ENCODE measurements at regions not wholly inside any gene's neighbourhood (a gene's known extent, or its start where the extent isn't known, plus 50 kb on each side); places are given as distances from the start of the nearest gene placed in this dataset.
A peak's percentile ranks its signal among the peaks of the same experiment; 100 is the strongest.
"Not testable (repeated sequence)": the region's sequence is repeated elsewhere in the genome, so short reads cannot be mapped to it uniquely, and the experiment has no call there.

DNA sequence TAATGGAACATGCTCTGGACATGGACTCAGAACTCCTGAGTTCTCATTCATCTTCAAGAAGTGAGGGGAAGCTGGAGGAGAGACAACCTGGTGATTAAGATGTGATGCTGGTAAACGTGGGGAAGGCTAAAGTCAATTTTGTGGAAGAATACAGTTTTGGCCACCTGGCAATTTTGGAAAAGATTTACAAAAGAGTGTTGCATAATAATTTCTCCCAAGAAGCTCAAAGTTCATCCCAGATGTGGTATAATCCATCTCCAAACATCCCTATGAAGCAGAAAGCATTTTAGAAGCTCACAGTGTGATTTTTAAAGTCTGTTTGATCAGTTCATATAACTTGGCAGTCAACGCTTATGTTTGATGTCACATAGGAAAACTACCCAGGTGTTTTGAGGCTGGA, 208.7 kb downstream of the LMX1A start:
- DNase-seq = no peak

DNA sequence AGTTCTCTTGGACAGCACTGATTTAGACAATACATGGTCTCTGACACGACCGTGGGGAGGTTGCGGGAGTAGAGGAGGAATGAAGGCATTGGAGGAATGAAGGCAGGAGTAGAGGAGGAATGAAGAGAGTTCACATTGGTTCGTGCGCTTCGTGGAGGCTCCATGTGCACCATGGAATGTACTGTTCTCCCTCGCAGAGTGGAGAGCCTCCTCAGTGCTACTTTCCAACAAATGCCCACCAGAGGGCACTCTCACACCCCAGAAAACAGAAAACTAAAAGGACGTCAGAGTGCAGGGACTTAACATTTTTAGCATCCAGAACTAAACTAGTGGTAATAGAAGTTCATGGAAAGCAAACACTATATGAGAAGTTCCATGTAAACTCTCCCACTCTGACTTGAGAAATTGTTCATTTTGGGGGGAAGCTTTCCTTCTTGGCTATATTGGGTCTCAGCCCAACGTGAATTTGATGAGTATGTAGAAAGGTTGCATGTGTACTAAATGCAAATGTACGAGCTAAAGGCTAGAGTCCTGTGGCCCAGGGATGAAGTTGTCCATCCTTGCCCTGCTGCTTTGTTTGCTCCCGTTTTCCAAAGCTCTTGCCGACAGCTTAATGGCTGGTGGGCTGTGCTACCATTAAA, 211.6 kb downstream of the LMX1A start:
- DNase-seq = peak; percentile 69

DNA sequence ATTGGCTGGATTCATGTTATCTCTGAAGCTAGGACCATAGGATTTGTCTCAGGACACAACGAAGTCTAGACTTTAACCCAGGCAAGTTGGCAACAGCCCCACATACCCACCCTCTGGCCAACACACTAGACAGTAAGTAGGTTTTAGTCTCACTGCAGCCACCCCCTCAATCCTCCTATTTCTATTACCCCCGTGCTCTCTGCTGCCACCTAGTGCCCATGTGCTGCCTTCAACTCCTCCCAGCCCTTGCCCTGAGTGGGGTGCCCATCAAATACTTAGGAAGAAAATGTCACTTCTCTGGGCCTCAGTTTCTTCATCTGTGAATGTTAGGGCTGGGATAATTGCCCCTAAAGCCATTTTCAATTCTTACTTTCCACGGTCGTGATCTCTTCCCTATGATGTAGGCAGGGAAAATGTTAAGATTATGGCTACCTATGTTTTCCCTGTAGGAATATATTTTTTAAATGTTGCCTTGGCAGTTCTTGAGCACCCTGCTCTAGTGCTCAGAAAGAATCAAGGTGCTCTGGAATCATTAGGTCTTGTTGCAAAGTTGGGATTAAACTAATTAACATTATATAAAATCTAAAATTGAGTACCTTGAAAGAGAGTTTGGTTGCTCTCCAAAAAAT, 213.0 kb downstream of the LMX1A start:
- DNase-seq = no peak

DNA sequence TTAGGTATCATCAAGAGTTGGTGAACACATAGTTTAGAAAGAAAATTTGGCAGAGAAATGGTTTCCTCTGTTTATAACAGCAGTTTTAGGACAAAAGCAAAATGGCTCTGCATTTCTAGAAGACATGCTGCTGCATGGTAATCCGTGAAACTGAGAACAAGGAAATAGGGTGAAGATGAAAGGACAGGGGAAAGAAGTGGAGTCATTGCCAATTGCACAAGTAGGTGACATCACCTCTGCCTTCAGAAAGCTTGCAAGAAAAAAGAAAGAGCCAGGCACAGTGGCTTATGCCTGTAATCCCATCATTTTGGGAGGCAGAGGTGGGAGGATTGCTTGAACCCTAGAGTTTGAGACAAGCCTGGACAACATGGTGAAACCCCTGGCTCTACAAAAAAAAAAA, 217.6 kb downstream of the LMX1A start:
- no peak for DNase-seq

DNA sequence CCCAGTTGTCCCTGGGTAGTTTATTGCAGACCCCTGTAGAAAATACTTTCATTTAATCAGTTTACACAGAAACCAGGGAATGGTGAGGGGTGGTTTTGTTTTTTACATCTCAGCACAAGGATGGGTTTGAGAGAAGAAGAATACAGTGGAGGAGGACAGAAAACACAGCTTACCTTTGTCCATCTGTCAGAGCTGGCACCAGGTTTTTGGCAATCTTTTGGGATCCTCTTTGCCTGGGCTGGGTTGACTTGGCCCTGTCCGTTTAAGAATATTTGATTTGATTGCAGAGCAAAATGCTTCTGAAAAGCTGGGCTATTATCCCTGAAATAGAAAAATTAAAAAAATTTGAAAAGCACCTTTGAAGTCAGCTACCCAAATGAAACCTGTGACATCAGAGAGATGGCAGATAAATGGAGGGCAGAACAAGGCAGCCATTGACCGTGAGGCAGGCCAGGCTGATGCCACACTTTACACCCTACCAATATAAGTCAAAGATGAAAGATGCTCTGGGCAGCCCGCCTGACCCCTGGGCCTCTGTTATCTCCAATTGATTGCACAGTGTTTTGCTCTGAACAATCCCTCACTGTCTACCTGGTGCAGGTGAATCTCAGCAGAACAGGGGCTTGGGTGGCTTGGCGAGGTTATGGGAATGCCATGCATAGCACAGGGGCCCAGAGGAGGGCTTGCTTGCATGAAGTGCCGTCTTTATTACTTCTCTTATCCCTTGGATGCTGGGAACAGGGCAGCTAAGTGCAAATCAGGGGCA, 218.8 kb downstream of the LMX1A start:
- no peak for DNase-seq

DNA sequence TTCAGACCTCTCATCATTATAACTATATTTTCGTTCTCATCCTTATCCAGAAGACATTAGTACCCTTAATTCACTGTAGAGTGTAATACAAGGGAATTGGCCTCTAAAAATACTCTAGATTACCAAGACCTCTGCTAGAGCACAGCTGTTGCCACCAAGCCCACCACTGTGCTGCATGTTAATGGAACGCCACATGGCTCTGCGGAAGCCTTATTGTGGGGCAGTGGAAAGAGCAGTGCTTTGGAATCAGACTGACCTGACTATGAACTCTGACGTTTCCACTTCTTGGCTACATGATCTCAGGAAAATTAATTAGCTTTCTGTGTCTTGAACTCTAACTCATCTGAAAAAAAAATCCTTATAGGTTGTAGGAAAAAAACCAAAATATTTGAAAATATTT, 222.1 kb downstream of the LMX1A start:
- DNase-seq = no peak

DNA sequence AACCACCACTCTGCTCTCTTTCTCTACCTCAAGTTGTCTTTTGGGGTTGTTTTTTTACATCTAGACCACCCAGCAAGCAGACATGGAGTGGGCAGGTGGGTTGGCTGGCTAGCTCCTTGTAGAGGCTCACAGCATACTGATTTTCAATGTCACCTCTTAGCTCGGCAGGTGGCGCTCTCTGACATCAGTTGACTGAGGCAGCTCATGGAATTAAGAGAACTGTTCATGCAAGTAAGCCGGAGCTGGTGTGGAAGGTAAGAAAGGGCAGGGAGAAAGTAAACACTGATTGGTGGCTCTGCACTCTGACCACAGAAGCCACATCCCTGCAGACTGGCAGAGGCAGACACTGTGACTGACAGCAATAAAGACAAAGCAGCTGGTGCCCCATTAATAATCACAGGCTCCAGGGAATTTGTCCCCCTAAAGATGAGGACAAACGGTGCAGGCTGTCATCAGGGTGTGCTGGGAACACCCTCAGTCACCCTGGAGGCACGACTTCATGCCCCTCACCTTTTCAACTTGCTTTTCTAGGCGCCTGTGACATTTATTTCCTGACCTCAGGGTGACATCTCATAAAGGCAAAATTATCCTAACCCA, 226.8 kb downstream of the LMX1A start:
- DNase-seq = no peak

DNA sequence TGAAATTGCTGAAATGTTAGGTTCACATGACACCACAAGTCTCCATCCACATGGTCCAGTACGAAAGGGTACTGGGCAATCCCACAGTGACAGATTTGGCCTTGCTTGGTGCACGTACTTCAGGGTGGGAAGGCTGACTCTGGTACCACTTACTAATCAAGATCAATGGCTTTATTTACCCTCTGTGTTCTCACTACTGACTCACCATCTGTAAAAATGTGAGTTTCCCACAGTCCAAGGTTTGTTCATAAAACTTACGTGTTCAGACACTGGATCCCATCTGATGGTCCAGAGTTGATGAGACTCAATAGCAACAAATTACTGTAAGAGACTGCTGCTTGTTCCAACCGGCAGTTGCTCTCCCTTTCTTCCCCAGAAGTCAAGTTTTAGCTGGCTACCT, 231.7 kb downstream of the LMX1A start:
- DNase-seq = no peak

DNA sequence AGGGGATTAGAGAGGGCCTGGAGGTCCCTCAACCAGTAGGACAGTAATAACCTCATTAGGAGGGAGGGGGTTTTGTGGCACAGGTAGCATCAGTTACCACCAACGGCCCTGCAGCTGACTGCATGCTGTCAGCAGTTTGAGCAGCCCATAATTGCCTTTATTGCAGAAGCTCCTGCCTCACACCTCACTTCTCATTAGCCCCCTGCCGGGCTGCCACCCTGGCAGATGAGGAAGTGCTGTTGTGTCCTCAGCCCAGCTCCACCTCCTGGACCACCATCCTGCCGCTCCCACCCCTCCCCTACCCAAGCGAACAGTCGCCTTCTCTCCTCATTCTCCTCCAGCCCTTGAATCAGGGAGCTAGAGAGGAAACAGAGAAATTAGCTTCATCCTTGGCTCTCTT, 237.4 kb downstream of the LMX1A start:
- DNase-seq = no peak

DNA sequence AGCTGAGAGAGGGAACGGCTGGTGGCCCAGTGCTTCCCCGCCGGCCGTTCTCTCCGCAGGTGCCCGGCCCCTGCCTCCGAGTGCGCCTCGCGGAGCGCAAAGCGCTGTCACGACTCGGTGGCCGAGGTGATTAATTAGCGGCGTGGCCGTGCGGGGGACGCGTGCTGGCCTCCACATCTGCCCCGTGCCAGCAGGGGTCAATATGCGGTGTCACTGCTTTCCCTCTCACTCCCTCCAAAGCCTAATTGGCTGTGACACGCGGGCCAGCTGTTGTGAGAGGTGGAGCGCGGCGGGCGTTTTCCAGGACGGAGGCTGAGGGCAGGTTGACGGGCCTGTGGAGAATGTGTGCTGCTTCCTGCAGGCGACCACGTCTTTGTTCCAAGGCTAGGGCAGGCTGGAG, 239.0 kb downstream of the LMX1A start:
- DNase-seq = no peak

DNA sequence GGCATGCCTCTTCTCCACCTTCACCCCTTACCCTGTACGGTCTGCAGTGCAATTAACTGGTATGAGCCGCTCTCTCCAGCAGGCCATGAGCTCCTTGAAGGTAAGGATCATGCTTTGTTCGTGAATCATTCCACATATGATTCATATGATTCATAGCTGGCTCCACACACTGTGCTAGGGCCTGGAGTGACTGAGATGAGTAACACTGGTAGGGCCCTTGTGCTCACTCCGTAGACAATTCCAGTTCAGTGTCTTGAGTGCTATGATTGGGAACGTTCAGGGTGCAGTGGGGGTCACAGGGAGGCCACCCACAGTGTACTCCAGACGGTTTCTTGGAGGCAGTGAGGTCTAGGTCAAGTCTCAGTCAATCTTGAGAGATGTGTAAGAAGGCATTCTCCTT, 239.8 kb downstream of the LMX1A start:
- no peak for DNase-seq

DNA sequence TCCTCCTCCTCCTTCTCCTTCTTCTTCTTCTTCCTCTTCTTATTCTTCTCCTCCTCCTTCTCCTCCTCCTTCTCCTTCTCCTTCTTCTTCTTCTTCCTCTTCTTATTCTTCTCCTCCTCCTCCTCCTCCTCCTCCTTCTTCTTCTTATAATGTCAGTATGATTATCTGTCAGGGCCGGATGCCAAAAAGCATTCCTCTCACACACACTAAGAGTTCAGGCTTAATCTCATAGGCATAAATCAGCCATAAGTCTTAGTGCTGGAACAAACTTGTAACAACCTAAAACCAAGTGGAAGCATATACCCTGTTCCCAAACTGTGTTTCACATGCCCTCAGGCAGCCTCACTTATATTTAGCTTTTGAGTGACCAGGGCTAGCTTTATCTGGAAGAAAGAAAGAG, 240.3 kb downstream of the LMX1A start:
- DNase-seq = no peak

DNA sequence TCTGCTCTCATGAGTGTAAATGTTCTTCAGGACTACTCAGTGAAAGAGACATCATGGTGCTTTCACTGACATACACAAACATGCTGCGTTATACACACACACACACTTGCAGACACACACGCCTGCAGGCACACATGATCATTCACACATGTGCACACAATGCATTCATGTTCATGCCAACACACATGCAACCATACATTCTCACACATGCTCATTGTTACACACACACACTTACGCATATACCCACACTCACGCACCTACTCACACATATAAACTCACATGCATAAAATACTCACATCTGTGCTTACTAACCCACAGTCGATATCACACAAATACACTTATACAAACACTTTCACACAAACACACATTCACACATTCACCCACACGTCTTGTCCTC, 241.6 kb downstream of the LMX1A start:
- DNase-seq = no peak

DNA sequence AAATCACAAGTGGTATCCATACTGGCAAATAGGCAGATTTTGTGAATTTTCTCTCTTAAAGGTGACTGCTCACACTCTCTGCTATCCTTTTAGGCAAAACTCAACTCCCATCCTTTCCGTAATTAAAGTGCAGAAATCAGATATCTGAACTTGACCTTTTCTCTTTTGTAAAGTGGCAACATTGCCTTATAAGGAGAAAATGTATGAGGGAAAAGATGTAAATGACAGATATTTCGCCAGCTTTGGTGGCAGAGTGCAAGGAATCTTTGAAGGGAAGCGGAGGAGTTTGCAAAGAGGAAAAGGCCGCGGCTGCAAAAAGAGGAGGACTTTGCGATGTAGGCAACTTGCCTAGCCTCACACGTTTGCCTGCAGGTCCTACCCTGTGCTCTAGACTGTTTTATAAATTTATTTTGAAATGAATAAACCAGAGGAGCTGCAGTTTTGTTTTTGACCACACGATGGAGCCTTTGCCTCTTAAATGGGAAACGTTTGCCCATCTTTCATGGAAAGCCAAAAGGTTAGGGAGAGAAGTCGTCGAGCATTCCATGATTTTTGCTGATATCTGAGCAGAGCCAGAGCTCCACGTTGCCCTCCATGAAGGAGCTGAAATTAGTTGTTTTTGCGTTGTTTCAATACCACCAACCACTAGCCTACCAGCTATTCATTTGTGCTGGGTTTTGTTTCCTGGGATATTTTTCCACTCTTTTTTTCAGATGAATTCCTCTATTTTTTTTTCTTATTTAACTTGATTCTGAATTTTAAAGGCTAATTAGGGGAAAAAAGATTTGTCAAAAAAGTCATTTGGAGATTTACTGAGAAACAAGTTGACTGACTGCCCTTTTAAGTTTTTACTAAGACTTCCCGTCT, 242.3 kb downstream of the LMX1A start:
- no peak for DNase-seq

DNA sequence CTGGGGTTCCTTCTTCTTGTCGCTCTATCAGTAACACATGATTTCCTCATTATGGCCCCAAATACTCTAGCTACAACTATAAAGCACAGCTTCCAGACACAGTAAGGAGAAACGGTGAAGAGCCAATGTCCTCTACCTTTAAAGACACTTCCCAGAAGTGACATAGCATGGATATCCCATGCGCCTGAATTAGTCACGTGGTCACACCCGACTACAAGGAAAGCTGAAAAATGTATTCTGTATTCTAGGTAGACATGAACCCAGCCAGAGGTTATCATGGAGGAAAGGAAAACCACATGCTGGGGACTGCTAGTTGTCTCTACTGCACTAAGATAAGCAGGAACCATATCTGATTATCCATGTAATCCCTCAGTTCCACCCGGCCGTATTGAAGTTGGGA, 244.3 kb downstream of the LMX1A start:
- no peak for DNase-seq

DNA sequence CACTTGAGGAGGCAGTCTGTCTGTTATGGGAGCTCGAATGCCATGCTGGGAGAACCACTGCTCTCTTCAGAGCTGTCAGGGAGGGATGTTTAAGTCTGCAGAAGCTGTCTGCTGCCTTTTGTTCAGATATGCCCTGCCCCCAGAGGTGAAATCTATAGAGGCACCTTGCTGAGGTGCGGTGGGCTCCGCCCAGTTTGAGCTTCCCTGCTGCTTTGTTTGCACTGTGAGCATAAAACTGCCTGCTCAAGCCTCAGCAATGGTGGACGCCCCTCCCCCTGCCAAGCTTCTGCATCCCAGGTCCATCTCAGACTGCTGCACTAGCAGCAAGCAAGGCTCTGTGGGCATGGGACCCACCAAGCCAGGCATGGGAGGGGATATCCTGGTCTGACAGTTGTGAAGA, 247.5 kb downstream of the LMX1A start:
- no peak for DNase-seq

DNA sequence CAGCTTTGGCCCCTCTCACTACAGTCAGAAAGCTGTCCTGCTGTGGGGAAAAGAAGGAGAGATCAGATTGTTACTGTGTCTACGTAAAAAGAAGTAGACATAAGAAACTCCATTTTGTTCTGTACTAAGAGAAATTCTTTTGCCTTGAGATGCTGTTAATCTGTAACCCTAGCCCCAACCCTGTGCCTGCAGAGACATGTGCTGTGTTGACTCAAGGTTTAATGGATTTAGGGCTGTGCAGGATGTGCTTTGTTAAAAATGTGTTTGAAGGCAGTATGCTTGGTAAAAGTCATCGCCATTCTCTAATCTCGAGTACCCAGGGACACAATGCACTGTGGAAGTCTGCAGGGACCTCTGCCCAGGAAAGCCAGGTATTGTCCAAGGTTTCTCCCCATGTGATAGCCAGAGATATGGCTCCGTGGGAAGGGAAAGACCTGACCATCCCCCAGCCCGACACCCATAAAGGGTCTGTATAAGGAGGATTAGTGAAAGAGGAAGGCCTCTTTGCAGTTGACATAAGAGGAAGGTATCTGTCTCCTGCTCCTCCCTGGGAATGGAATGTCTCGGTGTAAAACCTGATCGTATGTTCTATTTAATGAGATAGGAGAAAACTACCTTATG, 263.9 kb downstream of the LMX1A start:
- not testable (repeated sequence) for DNase-seq

DNA sequence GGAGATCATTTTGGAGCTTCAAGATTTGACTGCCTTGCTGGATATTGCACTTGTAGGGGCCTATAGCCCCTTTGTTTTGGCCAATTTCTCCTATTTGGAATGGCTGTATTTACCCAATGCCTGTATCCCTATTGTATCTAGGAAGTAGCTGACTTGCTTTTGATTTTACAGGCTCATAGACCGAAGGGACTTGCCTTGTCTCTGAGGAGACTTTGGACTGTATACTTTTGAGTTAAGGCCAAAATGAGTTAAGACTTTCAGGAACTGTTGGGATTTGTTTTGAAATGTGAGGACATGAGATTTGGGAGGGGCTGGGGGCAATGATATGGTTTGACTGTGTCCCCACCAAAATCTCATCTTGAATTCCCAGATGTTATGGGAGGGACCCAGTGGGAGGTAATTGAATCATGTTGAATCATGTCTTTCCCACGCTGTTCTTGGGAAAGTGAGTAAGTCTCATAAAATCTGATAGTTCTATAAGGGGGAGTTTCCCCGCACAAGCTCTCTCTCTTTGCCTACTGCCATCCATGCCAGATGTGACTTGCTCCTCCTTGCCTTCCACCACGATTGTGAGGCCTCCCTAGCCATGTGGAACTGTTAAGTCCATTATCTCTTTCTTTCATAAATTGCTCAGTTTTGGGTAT, 276.1 kb downstream of the LMX1A start:
- no peak for DNase-seq

DNA sequence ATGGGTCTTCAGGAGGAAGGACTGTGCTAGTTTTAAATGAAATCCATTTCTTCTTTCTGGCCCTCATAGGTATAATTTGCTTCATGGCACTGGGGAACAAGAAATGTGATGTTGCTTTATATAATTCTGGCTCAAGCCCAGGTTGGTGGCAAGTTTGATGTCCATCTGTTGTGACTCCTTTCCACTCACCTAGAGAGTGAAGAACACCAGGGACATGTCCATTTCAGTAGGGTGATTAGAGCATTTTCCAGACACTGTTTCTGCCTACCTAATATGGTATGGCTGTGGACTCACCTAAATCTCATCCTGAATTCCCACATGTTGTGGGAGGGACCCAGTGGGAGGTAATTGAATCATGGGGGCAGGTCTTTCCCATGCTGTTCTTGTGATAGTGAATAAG, 278.1 kb downstream of the LMX1A start:
- DNase-seq = no peak

DNA sequence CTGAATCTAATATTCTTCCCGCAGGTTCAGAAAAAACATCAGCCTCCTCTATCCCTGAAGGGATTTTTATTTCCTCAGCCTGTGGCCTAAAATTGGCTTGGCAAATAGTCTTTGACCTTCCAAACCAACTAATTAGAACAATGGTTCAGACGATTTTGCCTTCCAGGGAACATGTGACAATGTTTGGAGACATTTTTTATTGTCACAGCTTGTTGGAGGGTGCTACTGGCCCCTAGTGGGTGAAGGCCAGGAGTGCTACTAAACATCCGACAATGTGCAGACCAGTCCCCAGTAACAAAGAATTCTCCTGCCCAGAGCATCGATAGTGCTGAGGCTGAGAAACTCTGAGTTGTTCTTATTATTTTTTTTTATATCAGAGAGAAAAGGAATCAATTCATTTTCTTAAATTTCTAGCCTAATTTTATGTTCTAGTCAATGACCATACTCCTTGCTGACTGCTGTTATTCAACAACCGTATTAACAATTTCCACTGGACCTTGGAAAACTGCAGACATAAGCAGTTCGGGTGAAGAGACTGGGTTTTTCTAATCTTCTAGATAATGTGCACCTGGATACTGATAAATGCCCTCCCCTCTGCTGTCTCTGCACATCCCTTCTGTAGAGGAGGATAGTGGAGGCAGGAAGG, 280.7 kb downstream of the LMX1A start:
- DNase-seq = no peak

Measured in skin of body (tissue), 1 donor.